Small intestine (tissue), 7 donors: ENCODE measurements at regions not wholly inside any gene's neighbourhood (a gene's known extent, or its start where the extent isn't known, plus 50 kb on each side); places are given as distances from the start of the nearest gene placed in this dataset.
A peak's percentile ranks its signal among the peaks of the same experiment; 100 is the strongest.
"Not testable (repeated sequence)": the region's sequence is repeated elsewhere in the genome, so short reads cannot be mapped to it uniquely, and the experiment has no call there.

Experiments
- DNase-seq, 2 donors: peaks; one replicate each; pipeline versions ENCODE4 v3.0.0 to v3.0.0-alpha.2; 2013
- FAIRE-seq: peaks from 2 replicates; lab custom pipeline; 2012; peaks lifted over from hg19 to GRCh38; lab: Jason Lieb, UNC
- H3K27ac ChIP-seq, 3 donors: one replicate each; pipeline ENCODE4 v1.5.1; 2013; ENCODE audit warnings: low read length in 2 of 3, mild to moderate bottlenecking in 2 of 3, control low read depth in 1 of 3, inconsistent platforms in 1 of 3, low read depth in 1 of 3, moderate library complexity in 1 of 3
- H3K27me3 ChIP-seq, 3 donors: one replicate each; pipeline ENCODE4 v1.6.1; 2013; ENCODE audit warnings: low read length in 3 of 3, inconsistent platforms in 1 of 3; ENCODE audit not compliant: control insufficient read depth in 3 of 3, insufficient read depth in 3 of 3
- H3K36me3 ChIP-seq, 3 donors: one replicate each; pipeline ENCODE4 v1.6.1; 2013; ENCODE audit warnings: low read length in 3 of 3, inconsistent platforms in 1 of 3, low read depth in 1 of 3, mild to moderate bottlenecking in 1 of 3, moderate library complexity in 1 of 3; ENCODE audit not compliant: control insufficient read depth in 3 of 3, insufficient read depth in 2 of 3
- H3K4me1 ChIP-seq, 3 donors: one replicate each; pipeline ENCODE4 v1.6.1; 2013; ENCODE audit warnings: low read length in 2 of 3, inconsistent platforms in 1 of 3, low read depth in 1 of 3, mild to moderate bottlenecking in 1 of 3, moderate library complexity in 1 of 3; ENCODE audit not compliant: control insufficient read depth in 3 of 3, insufficient read depth in 2 of 3
- H3K4me3 ChIP-seq, 3 donors: one replicate each; pipeline ENCODE4 v1.5.1; 2013; ENCODE audit warnings: low read length in 3 of 3, control low read depth in 1 of 3, inconsistent platforms in 1 of 3, low read depth in 1 of 3, mild to moderate bottlenecking in 1 of 3, moderate library complexity in 1 of 3
- H3K9me3 ChIP-seq, 2 donors: one replicate each; pipeline ENCODE4 v1.6.1; 2013; ENCODE audit warnings: low read depth in 1 of 2, low read length in 1 of 2; ENCODE audit not compliant: control insufficient read depth in 2 of 2, insufficient read depth in 1 of 2
- WGBS, 3 donors: extraction: QIAGEN DNeasy Blood & Tissue Kit; methylation state at CpG; one replicate each; pipeline ENCODE4 v1.1.7; 2013; 5-methylcytosine and 5-hydroxymethylcytosine counted together
- donor health status: healthy with polysubstance abuse.
- donor health status: control.
- donor health status: control.
- donor health status: Bipolar disorder and iron deficiency.
- donor health status: healthy.

GRCh38 chr13:78133511-78133910 lies 214.9 kb upstream of the EDNRB start:
- WGBS, 3 donors: 62 to 75% (median 67%) methylated on average over 3 of the region's 3 CpGs
- no peaks in the 10 kb centered on the region for H3K4me1 ChIP-seq
- no peaks in the 10 kb centered on the region for H3K36me3 ChIP-seq
- DNase-seq (no peak), FAIRE-seq (no peak)
- no peak overlapping the region for H3K4me3 ChIP-seq
- no peaks in the 10 kb centered on the region for H3K27me3 ChIP-seq
- no peaks in the 10 kb centered on the region for H3K9me3 ChIP-seq
- no peak overlapping the region for H3K27ac ChIP-seq

- no peaks in the 10 kb centered on the region for H3K27me3 ChIP-seq
- no peaks in the 10 kb centered on the region for H3K4me1 ChIP-seq
- H3K27ac ChIP-seq: no peak overlapping the region
- FAIRE-seq: no peak
- no peak overlapping the region for H3K4me3 ChIP-seq
- no peaks in the 10 kb centered on the region for H3K9me3 ChIP-seq
- no peak for DNase-seq
- H3K36me3 ChIP-seq: no peaks in the 10 kb centered on the region
Measured at GRCh38 chr13:78131811-78132210, 213.2 kb upstream of the EDNRB start.

- H3K27me3 ChIP-seq: no peaks in the 10 kb centered on the region
- H3K4me1 ChIP-seq: no peaks in the 10 kb centered on the region
- H3K4me3 ChIP-seq: no peak overlapping the region
- H3K9me3 ChIP-seq: no peaks in the 10 kb centered on the region
- no peak overlapping the region for H3K27ac ChIP-seq
- FAIRE-seq: no peak
- no peaks in the 10 kb centered on the region for H3K36me3 ChIP-seq
- DNase-seq: no peak
- WGBS, 3 donors: 74 to 87% (median 80%) methylated on average over 2 of the region's 2 CpGs
Measured at GRCh38 chr13:78131346-78131745, 212.7 kb upstream of the EDNRB start.

- no peaks in the 10 kb centered on the region for H3K9me3 ChIP-seq
- WGBS, 3 donors: 11 to 36% (median 34%) methylated on average over 2 of the region's 2 CpGs
- H3K36me3 ChIP-seq: no peaks in the 10 kb centered on the region
- DNase-seq: no peak
- no peaks in the 10 kb centered on the region for H3K27me3 ChIP-seq
- H3K4me3 ChIP-seq: no peak overlapping the region
- H3K4me1 ChIP-seq: no peaks in the 10 kb centered on the region
- no peak for FAIRE-seq
- no peak overlapping the region for H3K27ac ChIP-seq
Measured at GRCh38 chr13:78129823-78130222, 211.2 kb upstream of the EDNRB start.

- no peak for DNase-seq
- H3K4me3 ChIP-seq: no peak overlapping the region
- no peaks in the 10 kb centered on the region for H3K4me1 ChIP-seq
- no peaks in the 10 kb centered on the region for H3K27me3 ChIP-seq
- no peaks in the 10 kb centered on the region for H3K9me3 ChIP-seq
- no peaks in the 10 kb centered on the region for H3K36me3 ChIP-seq
- no peak for FAIRE-seq
- no peak overlapping the region for H3K27ac ChIP-seq
Measured at GRCh38 chr13:78129359-78129758, 210.7 kb upstream of the EDNRB start.

- 42 to 50% (median 46%) methylated on average over 13 of the region's 13 CpGs for WGBS, 3 donors
- H3K27ac ChIP-seq: no peak overlapping the region
- no peak overlapping the region for H3K4me3 ChIP-seq
- H3K4me1 ChIP-seq: no peaks in the 10 kb centered on the region
- FAIRE-seq (peak; percentile 71), DNase-seq (peak; percentile 37 to 69)
- peaks cover 0 to 3% (median 0%) of the 10 kb centered on the region in 3 donors for H3K27me3 ChIP-seq
- H3K36me3 ChIP-seq: no peaks in the 10 kb centered on the region
- H3K9me3 ChIP-seq: no peaks in the 10 kb centered on the region
Measured at GRCh38 chr13:78121459-78122348, 203.1 kb upstream of the EDNRB start.

GRCh38 chr13:78121001-78121400 lies 202.4 kb upstream of the EDNRB start:
- H3K4me3 ChIP-seq: no peak overlapping the region
- peaks cover 0 to 3% (median 0%) of the 10 kb centered on the region in 3 donors for H3K27me3 ChIP-seq
- H3K4me1 ChIP-seq: no peaks in the 10 kb centered on the region
- DNase-seq: no peak
- no peaks in the 10 kb centered on the region for H3K36me3 ChIP-seq
- no peaks in the 10 kb centered on the region for H3K9me3 ChIP-seq
- H3K27ac ChIP-seq: no peak overlapping the region
- no peak for FAIRE-seq
- WGBS, 3 donors: 22 to 42% (median 23%) methylated on average over 3 of the region's 3 CpGs

- H3K4me3 ChIP-seq, H3K36me3 ChIP-seq, H3K9me3 ChIP-seq, H3K27ac ChIP-seq, H3K4me1 ChIP-seq, FAIRE-seq, DNase-seq, H3K27me3 ChIP-seq: not testable (repeated sequence)
- 9 to 41% (median 11%) methylated on average over 1 of the region's 1 CpG for WGBS, 3 donors
Measured at GRCh38 chr13:78120144-78120543, 201.5 kb upstream of the EDNRB start.

GRCh38 chr13:78117070-78117469 lies 198.4 kb upstream of the EDNRB start:
- not testable (repeated sequence) for H3K4me3 ChIP-seq, H3K36me3 ChIP-seq, H3K9me3 ChIP-seq, H3K27me3 ChIP-seq, H3K4me1 ChIP-seq, DNase-seq, H3K27ac ChIP-seq
- WGBS, 3 donors: 45 to 76% (median 49%) methylated on average over 2 of the region's 2 CpGs
- FAIRE-seq: peak; percentile 33
